TTC549 (cell line): ENCODE measurements at regions not wholly inside any gene's neighbourhood (a gene's known extent, or its start where the extent isn't known, plus 50 kb on each side); places are given as distances from the start of the nearest gene placed in this dataset.

Experiments used
- FAIRE-seq: peaks from 2 replicates; lab custom pipeline; 2012; peaks lifted over from hg19 to GRCh38; lab: Jason Lieb, UNC

DNA sequence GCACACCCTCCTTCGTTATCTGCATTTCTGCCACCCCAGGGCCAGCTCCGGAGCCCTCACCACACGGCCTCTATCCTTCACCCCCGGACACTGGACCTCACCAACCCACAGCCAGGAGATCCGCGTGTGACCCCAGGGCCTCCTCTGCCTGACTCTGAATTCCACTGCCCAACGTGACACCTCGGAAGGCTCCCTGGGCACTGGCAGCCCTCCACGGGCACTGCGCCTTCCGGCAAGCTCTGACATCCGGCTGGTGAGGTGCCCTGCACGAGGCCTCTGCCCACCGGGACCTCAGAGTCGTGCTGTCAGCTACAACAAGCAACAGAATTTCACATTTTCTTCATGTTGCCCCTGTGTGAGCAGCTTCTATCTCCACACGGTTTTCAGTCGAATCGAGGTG, 148.3 kb downstream of the CRYBB2 start:
- no peak for FAIRE-seq

DNA sequence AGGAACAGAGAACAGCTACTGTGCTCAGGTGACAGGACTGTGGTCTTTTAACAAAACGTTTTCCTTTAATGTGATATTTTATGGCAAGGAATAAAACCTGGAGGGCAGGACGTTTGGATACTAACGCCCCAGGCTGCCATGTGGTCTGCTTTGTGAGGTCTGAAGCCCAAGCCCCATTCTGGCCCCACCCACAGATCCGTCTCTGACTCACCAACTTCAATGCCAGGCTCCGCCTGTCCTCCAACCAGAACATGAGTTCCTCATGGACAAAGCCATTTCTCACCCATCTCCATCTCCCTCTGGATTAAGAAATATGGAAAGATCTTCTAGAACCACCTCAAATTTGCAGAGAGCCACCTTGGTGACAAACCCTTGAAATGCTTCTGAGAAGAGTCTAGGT, 148.8 kb downstream of the CRYBB2 start:
- no peak for FAIRE-seq

DNA sequence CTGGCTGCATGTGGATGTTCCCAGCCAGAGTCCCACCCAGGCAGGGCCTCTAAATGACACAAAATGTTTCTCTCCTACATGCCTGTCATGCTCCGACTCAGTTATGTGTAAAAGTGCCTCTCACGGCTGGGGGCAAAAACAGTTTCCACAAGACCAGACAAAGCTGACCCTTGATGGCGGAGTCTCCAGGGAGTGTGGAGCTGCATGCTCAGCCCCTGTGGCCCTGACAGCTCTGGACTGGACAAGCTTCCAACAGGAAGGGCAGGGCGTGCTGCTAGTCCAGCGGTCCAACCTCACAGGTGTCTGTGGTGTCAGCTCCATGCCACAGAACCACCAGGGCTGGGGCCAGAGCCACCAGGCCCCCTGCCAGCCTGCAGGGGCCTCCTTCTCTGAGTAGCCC, 149.6 kb downstream of the CRYBB2 start:
- FAIRE-seq: no peak

DNA sequence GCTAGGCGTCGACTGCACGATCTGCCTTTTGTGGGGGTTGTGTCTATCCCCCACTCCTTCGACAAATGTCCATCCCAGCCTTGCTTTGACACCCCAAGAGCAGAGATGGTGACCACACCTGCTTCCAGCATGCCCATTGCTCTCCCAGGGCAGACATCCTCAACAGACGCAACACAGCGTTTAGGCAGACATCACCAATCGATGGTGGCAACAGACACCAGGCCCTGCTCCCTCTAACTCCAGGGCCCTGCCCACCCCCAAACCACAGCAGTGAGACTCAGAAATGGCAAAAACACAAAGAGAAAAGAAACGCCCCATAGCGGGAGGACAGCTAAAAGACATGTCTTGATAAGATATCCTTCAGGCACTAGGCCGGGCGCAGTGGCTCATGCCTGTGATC, 150.9 kb downstream of the CRYBB2 start:
- no peak for FAIRE-seq

DNA sequence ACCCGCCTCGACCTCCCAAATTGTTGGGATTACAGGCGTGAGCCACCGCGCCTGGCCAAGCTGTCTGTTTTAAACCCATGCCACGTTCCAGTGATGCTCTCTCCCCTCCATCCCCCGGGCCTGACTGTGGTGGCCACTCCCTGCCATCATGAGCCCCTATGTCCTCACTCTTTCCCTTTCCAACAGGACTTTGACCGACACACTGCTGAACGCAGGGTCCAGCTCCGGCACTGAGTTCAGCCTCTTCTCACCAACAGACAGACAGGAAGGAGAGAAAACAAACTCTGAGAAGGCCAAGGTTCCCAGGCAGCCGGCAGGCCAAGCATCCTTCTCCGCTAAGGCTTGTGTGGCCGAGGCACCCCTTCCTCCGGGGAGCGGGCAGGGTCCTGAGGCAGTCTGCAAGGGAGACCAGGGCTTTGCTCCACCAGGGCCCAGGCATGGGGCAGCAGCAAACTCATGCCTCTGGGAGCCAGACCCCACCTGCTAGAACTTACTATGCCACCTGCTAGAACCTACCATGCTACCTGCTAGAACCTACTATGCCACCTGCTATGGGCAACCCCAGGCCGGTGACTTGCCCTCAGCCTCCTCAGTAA, 152.7 kb downstream of the CRYBB2 start:
- no peak for FAIRE-seq

DNA sequence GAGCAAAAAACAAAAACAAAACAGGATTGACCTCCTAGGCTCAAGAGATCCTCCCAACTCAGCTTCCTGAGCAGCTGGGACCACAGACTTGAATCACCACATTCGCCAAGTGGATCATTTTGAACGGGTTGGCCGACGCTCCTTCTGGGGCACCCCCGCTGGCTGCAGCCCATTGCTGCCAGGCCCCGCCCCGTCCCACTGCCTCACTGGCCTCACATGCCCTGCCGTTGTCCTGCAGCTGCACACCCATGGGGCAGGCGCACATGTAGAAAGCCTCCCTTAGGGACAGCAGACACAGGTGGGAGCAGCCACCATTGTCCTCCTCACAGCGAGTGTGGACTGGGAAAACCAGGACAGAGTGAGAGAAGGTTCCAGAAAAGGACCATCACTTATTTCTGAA, 154.5 kb downstream of the CRYBB2 start:
- FAIRE-seq: no peak

DNA sequence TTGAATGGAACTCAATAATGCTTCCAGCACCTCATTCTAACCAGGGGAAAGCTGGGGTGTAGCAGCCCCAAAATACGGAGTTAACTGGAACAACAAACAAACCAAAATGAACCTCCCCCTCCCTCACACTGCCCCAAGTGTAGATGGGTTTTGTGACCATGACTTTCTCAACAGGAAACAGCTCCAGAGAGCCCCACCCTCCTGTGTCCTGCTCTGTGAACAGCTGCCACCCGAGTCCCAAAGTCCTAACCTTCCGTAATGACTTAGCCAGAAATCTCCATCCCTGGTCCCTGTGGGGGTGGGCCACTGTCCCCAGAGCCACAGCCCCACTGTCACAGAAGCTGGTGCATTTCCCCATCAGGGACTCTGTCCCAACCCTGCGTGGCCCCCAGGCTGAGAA, 155.4 kb downstream of the CRYBB2 start:
- FAIRE-seq: no peak

DNA sequence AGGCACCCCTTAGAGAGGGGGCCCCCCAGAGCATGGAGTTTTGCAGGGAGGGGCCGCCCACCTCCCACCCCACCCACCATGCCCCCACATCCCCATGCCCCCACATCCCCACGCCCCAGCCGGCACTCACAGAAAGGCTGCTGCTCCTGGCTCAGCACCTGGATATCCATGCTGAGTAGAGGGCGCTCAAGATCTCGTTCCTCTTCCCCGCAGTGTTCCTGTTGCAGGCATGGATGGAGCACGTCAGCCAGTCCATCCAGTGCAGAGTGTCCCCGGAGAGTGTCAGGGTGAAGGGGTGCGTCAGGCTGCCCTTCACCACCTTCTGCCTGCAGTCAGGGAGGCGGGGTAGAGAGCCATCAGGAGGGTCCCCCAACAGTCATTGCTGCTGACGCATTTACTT, 156.2 kb downstream of the CRYBB2 start:
- FAIRE-seq: no peak

DNA sequence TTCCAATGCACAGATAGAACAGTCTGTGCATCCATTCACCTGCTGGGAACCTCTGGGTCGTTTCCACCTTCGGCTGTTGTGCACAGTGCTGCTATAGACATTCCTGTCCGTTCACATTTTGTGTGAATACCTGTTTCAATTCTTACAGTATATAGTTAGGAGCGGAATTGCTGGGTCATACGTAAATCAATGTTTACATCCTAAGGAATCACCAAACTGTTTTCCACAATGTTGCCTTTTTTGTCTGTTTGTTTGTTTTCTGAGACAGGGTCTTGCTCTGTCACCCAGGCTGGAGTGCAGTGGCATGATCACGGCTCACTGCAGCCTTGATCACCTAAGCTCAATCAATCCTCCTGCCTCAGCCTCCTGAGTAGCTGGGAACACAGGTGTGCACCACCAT, 158.3 kb downstream of the CRYBB2 start:
- FAIRE-seq: no peak

DNA sequence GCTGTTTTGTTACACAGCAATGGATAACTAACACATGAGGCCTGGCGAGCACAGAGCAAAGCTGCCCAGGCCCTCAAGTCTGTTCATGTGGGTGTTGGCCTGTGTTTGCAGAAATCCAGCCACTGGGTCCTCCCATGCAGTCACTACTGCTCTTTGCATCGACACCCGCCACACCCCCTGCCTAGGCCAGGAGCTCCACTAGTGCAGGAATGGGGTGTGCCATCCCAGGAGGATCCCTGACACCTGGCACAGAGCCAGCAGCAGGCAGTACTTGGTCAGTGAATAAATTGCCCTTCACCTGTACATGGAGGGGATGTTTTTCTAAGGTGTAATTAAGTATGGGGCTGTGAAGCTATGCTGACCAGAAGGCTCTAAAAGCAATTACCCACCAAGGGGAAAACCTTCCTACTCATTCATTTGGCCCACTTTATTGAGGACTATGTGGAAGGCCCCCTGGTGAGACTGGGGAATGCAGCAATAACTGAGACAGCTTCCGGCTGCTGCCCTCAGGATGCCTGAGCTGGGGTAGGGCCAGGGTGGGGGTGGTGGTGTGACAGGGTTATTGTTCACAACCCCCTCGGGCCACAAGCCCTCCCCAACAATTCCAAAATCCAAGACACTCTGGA, 160.8 kb downstream of the CRYBB2 start:
- no peak for FAIRE-seq

DNA sequence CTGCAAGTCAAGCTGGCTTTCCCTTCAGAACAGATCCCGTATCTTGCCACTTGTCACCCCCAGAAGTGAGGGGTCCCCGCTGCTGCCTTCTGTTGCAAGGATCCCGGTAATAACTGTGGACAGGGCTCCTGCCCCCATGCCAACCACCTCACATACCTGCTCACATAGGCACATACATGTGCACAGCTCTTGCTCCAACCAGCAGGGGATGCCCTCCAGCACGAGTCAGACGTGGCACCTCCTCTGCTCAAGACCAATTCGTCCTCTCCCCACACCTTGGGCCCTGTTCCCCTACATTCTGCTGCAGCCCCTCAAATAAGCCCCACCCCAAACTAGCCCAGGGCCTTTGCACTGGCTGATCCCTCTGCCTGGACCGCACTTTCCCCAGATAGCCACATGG, 163.3 kb downstream of the CRYBB2 start:
- no peak for FAIRE-seq

DNA sequence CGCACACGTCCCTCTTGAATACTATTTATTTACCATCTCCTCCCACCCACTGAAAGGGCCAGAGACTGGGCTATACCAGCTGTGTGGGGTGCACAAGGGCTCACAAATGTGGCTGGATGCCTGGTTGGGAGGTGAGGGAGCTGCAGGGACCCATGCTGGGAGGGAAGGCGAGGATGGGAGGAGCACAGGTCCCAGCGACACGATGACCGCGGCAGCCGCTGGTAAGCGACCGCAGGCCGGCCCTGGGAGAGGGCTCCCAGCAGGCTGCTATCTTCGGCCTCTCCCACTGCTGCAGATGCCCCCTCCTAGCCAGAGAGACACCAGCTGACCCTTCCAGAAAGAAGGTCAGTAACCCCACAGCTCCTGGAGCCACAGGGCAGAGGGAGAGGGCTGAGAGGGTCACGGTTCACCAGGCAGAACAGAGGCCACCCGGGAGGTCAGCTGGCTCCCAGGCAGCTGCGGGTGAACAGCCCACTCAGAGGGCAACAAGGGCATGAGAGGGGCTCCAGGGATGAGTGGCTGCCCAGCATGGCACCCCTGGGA, 163.9 kb downstream of the CRYBB2 start:
- FAIRE-seq: no peak

DNA sequence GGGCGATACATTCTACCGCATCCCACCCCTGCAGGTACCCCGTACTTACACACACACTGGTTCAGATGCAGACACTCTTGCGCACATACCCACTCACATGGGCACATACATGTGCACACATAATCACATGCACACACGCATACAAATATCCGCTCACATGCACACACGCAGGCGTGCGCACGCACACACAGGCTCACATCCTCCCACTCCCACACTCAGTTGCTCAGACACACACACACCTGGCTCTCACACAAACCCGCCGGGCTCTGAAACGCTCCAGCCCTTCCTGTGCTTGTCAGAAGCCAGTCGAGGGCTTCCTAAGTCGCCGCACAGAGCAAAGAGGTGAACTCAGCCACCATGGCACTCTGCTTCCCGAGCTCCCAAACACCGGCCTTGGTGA, 164.5 kb downstream of the CRYBB2 start:
- FAIRE-seq: no peak

DNA sequence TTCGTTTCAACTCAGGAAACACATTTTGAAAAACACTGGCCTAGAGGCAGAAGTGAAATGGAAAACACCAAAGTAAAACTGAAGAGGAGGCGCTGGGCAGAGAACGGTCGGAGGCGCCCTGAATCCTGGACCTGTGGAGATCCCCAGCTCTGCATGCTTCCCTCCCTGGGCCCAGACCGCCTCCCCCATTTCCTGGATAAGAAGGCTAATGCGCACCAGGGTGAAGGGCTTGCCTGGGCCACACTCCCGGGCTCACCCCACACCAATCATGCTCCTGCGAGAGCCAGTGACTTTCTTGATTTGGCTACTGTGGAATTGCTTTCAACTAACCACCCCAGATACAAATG, 167.1 kb downstream of the CRYBB2 start:
- no peak for FAIRE-seq

DNA sequence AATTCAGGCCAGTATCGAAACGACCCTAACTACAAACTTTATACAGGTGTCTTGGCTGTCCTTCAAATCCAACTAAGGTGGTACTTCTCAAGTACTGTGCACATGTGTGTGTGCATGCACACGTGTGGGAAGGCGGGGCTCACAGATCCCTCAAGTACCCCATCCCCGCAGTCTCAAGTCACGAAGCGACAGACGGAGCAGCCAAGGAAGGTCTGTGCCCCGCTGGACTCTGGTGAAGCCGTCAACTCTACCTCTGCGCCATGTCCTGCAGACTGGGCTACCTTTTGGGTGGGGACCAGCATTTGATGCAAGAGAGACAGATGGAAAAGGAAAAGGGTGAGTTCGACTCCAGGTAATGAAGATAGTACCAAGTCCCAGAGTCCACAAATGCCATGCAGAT, 169.0 kb downstream of the CRYBB2 start:
- no peak for FAIRE-seq

DNA sequence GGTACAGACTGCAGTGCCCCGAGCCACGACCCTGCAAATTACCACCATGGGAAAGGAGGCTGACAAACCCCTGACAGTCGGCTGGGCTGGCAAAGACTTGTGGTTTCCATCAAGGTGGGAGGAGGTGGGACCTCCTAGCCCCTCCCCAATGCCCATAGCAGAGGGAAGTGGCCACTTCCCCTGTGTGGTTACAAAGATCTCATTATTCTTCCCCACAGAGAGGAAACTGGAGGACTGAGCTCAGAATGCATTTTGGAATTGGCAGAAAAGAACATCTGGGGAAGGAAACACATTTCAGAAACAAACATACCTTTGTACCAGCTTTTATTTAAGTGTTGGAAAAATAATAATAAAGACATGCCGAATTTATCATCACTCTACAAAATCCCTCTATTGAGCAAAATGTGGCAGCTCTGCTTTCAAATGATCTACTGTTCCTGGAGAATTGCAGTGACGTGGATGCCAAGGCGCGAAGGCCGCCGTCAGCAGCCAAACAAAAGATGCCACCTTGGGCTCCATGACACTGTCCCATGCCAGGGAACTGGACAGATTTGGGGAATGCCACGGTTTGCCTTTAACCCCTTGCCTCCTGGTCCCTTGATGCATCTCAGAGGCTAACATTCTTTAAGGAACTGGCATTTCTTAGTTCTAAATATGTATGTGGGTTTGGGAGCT, 169.6 kb downstream of the CRYBB2 start:
- no peak for FAIRE-seq

DNA sequence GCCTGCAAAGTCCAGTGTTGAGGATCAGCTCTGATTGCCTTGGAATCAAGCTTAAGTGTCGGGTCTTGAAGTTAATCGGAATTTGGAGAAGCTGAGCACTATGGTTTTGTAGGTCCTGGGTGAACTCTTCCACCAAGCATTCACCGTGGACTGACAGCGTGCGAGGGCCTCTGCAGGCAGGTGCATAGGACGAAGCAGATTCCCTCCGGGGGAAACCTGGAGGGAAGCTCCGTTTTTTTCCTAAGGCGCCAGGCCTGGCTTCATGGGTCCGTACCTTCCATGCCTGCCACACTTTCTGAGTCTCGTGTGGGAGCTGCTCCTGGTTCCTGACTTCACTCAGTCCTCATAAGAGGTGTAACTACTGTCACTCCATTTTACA, 170.1 kb downstream of the CRYBB2 start:
- no peak for FAIRE-seq

DNA sequence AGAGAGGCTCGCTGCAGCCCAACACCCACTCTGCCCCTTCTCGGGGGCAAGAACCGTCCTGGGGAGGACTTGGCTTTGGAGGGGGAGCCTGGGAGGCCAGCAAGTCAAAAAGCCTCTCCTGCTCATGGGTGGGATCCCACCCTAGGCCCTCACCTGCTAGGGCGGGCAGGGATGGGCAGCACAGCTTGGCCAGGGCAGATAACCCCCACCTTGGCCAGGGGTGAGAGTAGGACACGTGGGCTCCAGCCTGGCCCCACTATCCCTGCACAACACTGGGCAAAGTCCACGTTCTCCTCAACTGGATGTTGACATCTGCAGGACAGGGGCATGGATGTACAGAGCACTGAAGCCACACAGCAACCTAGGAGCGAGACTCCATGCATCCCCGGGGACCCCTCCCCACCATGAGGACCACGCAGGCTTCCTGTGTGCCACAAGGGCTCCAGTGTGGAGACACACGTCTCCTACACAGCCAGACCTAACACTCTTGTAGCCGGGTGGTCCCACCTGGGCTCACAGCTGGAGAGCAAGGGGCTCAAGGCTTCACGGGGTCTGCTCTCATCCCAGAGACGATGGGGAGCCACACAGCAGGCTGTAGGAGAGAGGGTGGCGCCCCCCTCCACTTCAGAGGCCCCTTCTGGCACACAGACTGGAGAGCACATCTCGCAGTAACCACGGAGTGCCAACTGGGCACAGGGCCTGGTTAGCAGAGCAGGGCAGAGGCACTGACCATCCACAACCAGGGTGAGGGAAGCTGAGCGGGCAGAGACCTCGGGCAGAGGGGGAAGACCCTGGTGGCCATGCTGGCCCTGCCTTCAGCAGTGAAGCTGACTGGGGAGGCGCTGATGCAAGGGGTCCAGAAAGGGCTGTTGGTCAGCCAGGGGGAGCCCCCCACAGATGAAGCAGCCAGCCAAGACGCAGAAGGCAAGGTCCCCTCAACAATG, 171.1 kb downstream of the CRYBB2 start:
- no peak for FAIRE-seq

DNA sequence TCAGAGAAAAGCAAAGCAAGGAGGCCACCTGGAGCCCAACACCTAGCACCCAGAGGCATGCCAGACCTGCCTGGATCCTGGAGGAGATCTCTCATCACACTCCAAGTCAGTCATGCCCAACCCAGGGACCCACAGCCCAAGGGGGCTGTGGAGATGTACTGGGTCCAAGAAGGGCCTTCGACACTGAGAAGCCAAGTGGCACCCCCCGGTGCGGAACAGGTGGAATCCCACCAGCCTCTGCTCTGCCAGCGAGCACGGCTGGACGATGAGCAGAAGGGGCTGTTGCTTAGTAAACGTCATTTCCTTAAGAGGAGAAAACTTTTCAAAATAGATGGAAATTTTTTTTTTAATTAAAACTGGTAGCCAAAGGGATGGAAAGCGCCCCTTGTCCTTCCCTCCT, 171.9 kb upstream of the GRK3 start:
- no peak for FAIRE-seq

DNA sequence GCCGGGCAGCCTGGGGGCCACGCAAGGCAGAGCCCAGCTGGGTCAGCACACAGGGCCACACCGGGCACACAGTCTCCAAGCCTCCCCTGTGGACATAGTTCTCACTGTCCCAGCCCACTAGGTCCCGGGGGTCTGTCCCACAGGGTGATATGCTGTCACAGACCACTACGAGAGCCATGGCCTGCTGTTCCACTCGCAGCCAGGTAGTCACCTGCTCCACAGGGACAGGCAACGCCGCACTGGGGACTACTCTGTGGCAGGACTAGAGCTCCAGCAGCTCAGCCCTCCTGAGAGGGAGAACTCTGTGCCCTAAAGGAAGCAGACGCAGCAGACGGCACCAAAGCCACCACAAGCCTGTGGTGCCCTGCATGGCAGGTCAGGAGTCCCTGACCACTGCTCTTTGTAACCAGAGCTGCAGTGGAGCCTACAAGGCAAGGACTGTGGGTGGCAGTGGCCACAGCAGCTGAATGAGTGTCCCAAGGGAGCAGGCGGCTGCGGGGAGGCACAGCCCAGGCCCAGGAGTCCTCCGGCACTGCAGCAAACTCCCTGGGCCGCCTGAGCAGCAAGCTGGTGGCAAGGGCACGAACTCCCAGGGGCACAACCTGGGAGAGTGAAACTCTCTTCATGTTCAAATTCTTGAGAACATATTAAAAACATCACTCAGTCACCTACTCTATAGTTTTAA, 171.2 kb upstream of the GRK3 start:
- FAIRE-seq: no peak

DNA sequence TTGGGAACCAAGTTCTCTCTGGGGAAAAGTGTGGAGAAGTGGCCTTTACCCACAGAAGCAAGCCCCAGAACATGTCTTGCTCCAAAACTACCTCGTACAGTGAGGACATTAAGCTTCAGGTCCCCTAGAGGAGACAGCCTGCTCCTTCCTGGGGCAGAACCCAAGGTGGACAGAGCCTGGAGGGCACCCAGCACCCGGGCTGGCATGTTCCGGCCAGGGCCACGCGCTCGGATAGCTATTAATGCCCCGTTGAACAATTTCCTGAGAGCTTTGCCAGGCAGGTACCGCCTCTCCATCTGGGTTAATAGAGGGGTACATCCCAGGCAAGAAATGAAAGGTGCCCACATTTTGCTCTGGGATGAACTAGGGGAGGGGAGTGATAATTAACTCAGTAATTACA, 169.0 kb upstream of the GRK3 start:
- no peak for FAIRE-seq

DNA sequence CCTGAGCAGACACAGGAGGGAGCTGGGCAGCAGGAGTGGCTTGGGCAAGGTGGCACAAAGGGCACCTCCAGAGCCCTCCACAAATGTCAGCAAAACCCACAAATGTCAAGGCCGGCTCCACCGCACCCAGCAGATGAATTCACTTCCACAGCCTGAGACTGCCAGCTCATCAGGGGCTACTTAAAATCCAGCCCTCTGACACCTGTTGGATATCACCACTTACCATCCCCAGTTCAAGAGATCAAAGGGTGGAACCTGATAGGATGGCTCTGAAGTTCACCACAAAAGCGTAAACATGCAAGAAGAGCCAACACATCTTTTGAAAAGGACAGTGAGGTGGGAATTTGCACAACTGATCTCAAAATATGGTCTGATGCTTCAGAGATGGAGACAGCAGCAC, 168.6 kb upstream of the GRK3 start:
- no peak for FAIRE-seq
